ENCODE measurements at regions not wholly inside any gene's neighbourhood (a gene's known extent, or its start where the extent isn't known, plus 50 kb on each side); places are given as distances from the start of the nearest gene placed in this dataset.

DNA sequence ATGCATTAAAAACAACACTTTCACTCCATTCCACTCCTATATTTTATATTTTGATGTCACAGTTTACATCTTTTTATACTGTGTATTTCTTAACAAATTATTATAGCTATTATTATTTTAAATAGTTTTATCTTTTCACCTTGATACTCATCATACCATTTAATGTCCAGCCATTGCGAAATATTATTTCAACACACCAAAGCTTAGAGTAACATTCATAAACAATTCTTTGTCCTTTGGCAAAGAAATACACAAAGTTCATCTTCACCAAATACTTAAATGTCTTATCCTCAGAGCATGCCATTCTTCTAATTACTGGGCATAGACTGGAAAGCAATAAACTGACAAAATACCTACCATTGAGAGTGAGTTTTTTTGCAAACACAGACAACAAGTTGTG is 1963.4 kb upstream of the FLRT2 start:
- 27% methylated on average over 1 of the region's 1 CpG for WGBS (ENCODE audit: missing lambda C conversion rate)

DNA sequence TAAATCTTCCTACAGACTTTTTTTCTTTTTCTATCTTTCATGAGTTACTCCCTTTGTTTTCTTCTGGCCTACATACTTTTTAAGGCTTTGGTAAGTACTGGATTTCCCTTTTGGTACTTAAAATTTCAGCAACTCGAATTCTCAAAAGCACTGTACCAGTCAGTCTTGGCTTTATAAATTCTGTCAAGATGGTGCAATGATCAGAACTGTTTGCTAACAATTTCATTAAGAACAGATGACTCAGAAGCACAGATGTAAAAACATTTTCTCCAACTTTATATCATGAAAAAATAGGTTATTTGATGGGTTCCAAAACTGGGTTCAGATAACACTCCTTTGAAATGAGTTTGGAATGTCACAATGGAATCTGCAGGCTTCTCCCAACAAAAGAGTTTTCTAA is 1961.8 kb upstream of the FLRT2 start:
- WGBS (ENCODE audit: missing lambda C conversion rate): 0% methylated on average over 1 of the region's 1 CpG
- FAIRE-seq (no peak), DNase-seq (ENCODE audit: low read depth in 1 of 2, low spot score in 1 of 2) (no peak), ATAC-seq (no peak)
- Histone ChIP-seq H3K27ac (no peak overlapping the region), H3K4me2 (no peak overlapping the region), H3K4me1 (no peaks in the 10 kb centered on the region), H3K4me3 (no peak overlapping the region), H3K9me3 (no peaks in the 10 kb centered on the region; the same call in 2 of the 3 replicates)
- TF ChIP-seq, protein P1, sequence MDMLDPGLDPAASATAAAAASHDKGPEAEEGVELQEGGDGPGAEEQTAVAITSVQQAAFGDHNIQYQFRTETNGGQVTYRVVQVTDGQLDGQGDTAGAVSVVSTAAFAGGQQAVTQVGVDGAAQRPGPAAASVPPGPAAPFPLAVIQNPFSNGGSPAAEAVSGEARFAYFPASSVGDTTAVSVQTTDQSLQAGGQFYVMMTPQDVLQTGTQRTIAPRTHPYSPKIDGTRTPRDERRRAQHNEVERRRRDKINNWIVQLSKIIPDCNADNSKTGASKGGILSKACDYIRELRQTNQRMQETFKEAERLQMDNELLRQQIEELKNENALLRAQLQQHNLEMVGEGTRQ (IDR thresholded peaks at IDR 0.05): no peak
- TF ChIP-seq, protein P2, sequence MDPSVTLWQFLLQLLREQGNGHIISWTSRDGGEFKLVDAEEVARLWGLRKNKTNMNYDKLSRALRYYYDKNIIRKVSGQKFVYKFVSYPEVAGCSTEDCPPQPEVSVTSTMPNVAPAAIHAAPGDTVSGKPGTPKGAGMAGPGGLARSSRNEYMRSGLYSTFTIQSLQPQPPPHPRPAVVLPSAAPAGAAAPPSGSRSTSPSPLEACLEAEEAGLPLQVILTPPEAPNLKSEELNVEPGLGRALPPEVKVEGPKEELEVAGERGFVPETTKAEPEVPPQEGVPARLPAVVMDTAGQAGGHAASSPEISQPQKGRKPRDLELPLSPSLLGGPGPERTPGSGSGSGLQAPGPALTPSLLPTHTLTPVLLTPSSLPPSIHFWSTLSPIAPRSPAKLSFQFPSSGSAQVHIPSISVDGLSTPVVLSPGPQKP (IDR thresholded peaks at IDR 0.05; ENCODE audit: low read depth, low read length): no peak
- TF ChIP-seq PHF8 (IDR thresholded peaks at IDR 0.05; ENCODE audit: borderline replicate concordance, low read depth) (no peak), CBX2 (IDR thresholded peaks at IDR 0.05; ENCODE audit: borderline replicate concordance, low read depth) (no peak), HOXB5 (CRISPR knock-in tag; IDR thresholded peaks at IDR 0.05) (no peak), ZC3H11A (IDR thresholded peaks at IDR 0.05) (no peak), FOXS1 (CRISPR knock-in tag; IDR thresholded peaks at IDR 0.05) (no peak)
- TF ChIP-seq, protein P3, sequence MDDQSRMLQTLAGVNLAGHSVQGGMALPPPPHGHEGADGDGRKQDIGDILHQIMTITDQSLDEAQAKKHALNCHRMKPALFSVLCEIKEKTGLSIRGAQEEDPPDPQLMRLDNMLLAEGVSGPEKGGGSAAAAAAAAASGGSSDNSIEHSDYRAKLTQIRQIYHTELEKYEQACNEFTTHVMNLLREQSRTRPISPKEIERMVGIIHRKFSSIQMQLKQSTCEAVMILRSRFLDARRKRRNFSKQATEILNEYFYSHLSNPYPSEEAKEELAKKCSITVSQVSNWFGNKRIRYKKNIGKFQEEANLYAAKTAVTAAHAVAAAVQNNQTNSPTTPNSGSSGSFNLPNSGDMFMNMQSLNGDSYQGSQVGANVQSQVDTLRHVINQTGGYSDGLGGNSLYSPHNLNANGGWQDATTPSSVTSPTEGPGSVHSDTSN (IDR thresholded peaks at IDR 0.05): no peak
- POLR2A ChIA-PET: no interaction called here
- CTCF ChIA-PET: no interaction called here

More for the DNA sequence above, 1963.4 kb upstream of the FLRT2 start:
- no peak overlapping the region for H3K4me2 ChIP-seq
- POLR2A ChIA-PET: no interaction called here
- no peaks in the 10 kb centered on the region; the same call in 2 of the 3 replicates for H3K9me3 ChIP-seq
- H3K27ac ChIP-seq: no peak overlapping the region
- no peaks in the 10 kb centered on the region for H3K4me1 ChIP-seq
- no peak for FAIRE-seq
- CTCF ChIA-PET: no interaction called here
- no peak overlapping the region for H3K4me3 ChIP-seq
- no peak for DNase-seq (ENCODE audit: low read depth in 1 of 2, low spot score in 1 of 2)
- TF ChIP-seq KDM5A (IDR thresholded peaks at IDR 0.05) (no peak), HEYL (CRISPR knock-in tag; IDR thresholded peaks at IDR 0.05) (no peak), JUNB (IDR thresholded peaks at IDR 0.05) (no peak), ZNF302 (CRISPR knock-in tag; IDR thresholded peaks at IDR 0.05) (no peak), NFE2L2 (conservative IDR thresholded peaks at IDR 0.05; ENCODE audit: low read length) (no peak), TP53 (CRISPR knock-in tag; IDR thresholded peaks at IDR 0.05) (no peak), RARB (CRISPR knock-in tag; IDR thresholded peaks at IDR 0.05) (no peak), ESRRA (IDR thresholded peaks at IDR 0.05; ENCODE audit: borderline replicate concordance, low read length) (no peak), ZSCAN20 (CRISPR knock-in tag; IDR thresholded peaks at IDR 0.05) (no peak), FOSB (CRISPR knock-in tag; IDR thresholded peaks at IDR 0.05) (no peak), FOSL2 (IDR thresholded peaks at IDR 0.05) (no peak), FOSL2 (CRISPR knock-in tag; IDR thresholded peaks at IDR 0.05) (no peak), RAD21 (conservative IDR thresholded peaks at IDR 0.05 in 1 of 2, IDR thresholded peaks at IDR 0.05 in 1 of 2) (no peak)
- TF ChIP-seq, protein P1 (IDR thresholded peaks at IDR 0.05): no peak
- TF ChIP-seq, protein P4, sequence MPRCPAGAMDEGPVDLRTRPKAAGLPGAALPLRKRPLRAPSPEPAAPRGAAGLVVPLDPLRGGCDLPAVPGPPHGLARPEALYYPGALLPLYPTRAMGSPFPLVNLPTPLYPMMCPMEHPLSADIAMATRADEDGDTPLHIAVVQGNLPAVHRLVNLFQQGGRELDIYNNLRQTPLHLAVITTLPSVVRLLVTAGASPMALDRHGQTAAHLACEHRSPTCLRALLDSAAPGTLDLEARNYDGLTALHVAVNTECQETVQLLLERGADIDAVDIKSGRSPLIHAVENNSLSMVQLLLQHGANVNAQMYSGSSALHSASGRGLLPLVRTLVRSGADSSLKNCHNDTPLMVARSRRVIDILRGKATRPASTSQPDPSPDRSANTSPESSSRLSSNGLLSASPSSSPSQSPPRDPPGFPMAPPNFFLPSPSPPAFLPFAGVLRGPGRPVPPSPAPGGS (IDR thresholded peaks at IDR 0.05): no peak
- no peak for ATAC-seq
